Hepatocyte (in vitro differentiated cells): ENCODE measurements at regions not wholly inside any gene's neighbourhood (a gene's known extent, or its start where the extent isn't known, plus 50 kb on each side); places are given as distances from the start of the nearest gene placed in this dataset.

Experiments
- DNase-seq: peaks from one replicate; pipeline ENCODE4 v3.0.0-alpha.2; 2016; ENCODE audit warnings: low spot score
- H2AFZ ChIP-seq: fragments of 200-600 bp; sonication (generic); 2 replicates; pipeline ENCODE4 v1.6.0; 2016; ENCODE audit warnings: antibody characterized with exemption, mild to moderate bottlenecking
- H3K27ac ChIP-seq: fragments of 200-600 bp; sonication (generic); 2 replicates; pipeline ENCODE4 v1.5.1; 2016; ENCODE audit warnings: mild to moderate bottlenecking
- H3K27me3 ChIP-seq: fragments of 200-600 bp; sonication (generic); 2 replicates; pipeline ENCODE4 v1.6.1; 2016
- H3K36me3 ChIP-seq: fragments of 200-600 bp; sonication (generic); replicated peaks from 2 replicates; pipeline ENCODE4 v1.5.1; 2016; ENCODE audit warnings: low read depth; ENCODE audit not compliant: insufficient read depth
- H3K4me1 ChIP-seq: fragments of 200-600 bp; sonication (generic); 2 replicates; pipeline ENCODE4 v1.5.1; 2016; ENCODE audit warnings: mild to moderate bottlenecking, moderate library complexity; ENCODE audit not compliant: insufficient read depth
- H3K4me2 ChIP-seq: fragments of 200-600 bp; sonication (generic); 2 replicates; pipeline ENCODE4 v1.6.0; 2016
- H3K4me3 ChIP-seq: fragments of 200-600 bp; sonication (generic); 2 replicates; pipeline ENCODE4 v1.5.1; 2016; ENCODE audit warnings: mild to moderate bottlenecking
- H3K79me2 ChIP-seq: fragments of 200-600 bp; sonication (generic); 2 replicates; pipeline ENCODE4 v1.6.0; 2017; ENCODE audit warnings: mild to moderate bottlenecking
- H3K9me2 ChIP-seq: fragments of 200-600 bp; sonication (generic); replicated peaks from 2 replicates; pipeline ENCODE4 v1.6.0; 2017; ENCODE audit warnings: mild to moderate bottlenecking; ENCODE audit not compliant: insufficient read depth
- H3K9me3 ChIP-seq: fragments of 200-600 bp; sonication (generic); 2 replicates; pipeline ENCODE4 v1.5.1; 2016; ENCODE audit warnings: low read depth, mild to moderate bottlenecking
- H4K20me1 ChIP-seq: fragments of 200-600 bp; sonication (generic); 2 replicates; pipeline ENCODE4 v1.6.0; 2016; ENCODE audit warnings: mild to moderate bottlenecking; ENCODE audit not compliant: insufficient read depth, poor library complexity, severe bottlenecking
- CTCF ChIP-seq: fragments of 200-600 bp; sonication (generic); IDR thresholded peaks from 2 replicates; pipeline ENCODE4 v1.5.1; 2016; ENCODE audit warnings: antibody characterized with exemption, mild to moderate bottlenecking; ENCODE audit not compliant: poor library complexity
- EZH2 ChIP-seq: fragments of 200-600 bp; sonication (generic); IDR thresholded peaks from 2 replicates; pipeline ENCODE4 v1.6.1; 2016; ENCODE audit warnings: antibody characterized with exemption, mild to moderate bottlenecking, borderline replicate concordance
- EZH2phosphoT487 ChIP-seq: fragments of 200-600 bp; sonication (generic); IDR thresholded peaks from one replicate; pipeline ENCODE4 v1.6.1; 2018; ENCODE audit warnings: antibody characterized with exemption, mild to moderate bottlenecking, low read depth, moderate library complexity; ENCODE audit not compliant: unreplicated experiment, severe bottlenecking
- WGBS: methylation state at CpG from one replicate; pipeline ENCODE4 v1.1.6; 2016; ENCODE audit warnings: low lambda C conversion rate; ENCODE audit errors: missing lambda C conversion rate; 5-methylcytosine and 5-hydroxymethylcytosine counted together

DNA sequence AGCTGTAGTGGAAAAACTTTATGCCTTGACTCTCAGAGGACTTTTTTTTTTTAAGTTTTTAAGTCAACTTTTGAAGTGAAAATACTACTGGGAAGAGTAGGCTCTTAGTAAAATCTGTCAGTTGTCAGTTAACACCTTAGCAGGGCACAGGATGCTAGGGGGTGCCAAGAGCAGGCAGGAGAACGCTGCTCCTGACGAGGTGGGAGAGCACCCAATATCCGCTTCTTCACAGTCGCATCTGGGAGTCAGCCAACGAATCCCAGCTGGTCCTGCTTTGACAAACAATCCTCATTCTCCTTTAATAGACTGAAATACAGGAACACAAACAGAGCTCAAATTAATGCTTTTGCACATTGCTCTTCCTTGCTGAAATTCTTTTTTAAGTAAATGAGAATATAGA is 709.5 kb upstream of the ACVR2A start:
- no peak for DNase-seq
- H3K36me3 ChIP-seq, result no peaks in the 10 kb centered on the region
- H3K27ac ChIP-seq, result no peak overlapping the region
- no peak overlapping the region for H3K4me2 ChIP-seq
- no peaks in the 10 kb centered on the region for H4K20me1 ChIP-seq
- H2AFZ ChIP-seq, result no peak overlapping the region
- H3K4me3 ChIP-seq, result no peak overlapping the region
- H3K27me3 ChIP-seq, result peaks cover 3% of the 10 kb centered on the region
- no peaks in the 10 kb centered on the region for H3K4me1 ChIP-seq
- H3K9me2 ChIP-seq, result no peaks in the 10 kb centered on the region
- no peaks in the 10 kb centered on the region for H3K9me3 ChIP-seq
- WGBS, result 68% methylated on average over 5 of the region's 5 CpGs
- H3K79me2 ChIP-seq, result no peaks in the 10 kb centered on the region
- TF ChIP-seq CTCF (no peak), EZH2phosphoT487 (no peak), EZH2 (no peak)

- 67% methylated on average over 4 of the region's 4 CpGs for WGBS
- Histone ChIP-seq H2AFZ (no peak overlapping the region), H3K4me2 (no peak overlapping the region), H3K79me2 (no peaks in the 10 kb centered on the region), H3K27me3 (peaks cover 7% of the 10 kb centered on the region), H3K9me2 (no peaks in the 10 kb centered on the region), H3K27ac (no peak overlapping the region), H3K4me1 (no peaks in the 10 kb centered on the region), H3K36me3 (no peaks in the 10 kb centered on the region), H3K9me3 (no peaks in the 10 kb centered on the region), H4K20me1 (no peaks in the 10 kb centered on the region), H3K4me3 (no peak overlapping the region)
- TF ChIP-seq EZH2phosphoT487 (peak; percentile 89), EZH2 (no peak)
- DNase-seq, result no peak
Observed at GRCh38 chr2:147133286-147133908, 711.4 kb upstream of the ACVR2A start.

DNA sequence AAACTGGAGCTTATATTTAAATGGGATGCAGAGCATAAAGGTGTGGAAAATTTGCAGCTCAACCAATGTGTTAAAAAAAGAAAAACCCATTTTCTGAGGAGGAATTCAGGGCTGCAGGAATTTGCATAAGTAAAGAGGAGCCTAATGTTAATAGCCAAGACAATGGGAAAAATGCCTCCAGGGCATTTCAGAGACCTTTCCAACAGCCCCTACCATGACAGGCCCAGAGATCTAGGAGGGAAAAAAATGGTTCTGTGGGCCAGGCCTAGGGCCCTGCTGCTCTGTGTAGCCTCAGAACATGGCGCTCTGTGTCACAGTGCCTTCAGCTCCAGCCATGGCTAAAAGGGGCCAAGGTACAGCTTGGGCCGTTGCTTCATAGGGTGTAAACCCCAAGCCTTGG is 719.7 kb upstream of the ACVR2A start:
- WGBS, result 95% methylated on average over 2 of the region's 2 CpGs
- TF ChIP-seq CTCF, result no peak
- TF ChIP-seq EZH2, result no peak
- no peak for TF ChIP-seq EZH2phosphoT487
- no peaks in the 10 kb centered on the region for H3K79me2 ChIP-seq

DNA sequence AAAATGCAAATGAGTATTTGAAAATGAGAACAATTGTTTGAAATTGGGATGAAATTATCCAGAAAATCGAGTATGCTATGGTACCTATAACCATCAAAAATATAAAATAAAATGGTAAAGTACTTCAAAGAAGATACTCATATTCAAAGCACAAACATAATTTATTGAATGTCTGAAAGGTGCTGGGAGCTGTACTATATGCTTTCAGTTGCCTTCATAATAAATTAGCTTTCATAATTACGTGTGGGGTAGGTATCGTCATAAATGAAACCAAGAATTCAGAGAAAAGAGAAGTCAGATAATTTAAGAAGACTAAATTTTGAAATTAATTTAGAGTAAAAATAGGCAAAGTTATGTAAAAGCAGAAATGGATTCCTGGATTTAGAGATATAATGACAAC is 721.9 kb upstream of the ACVR2A start:
- Histone ChIP-seq H3K9me3 (no peaks in the 10 kb centered on the region), H2AFZ (no peak overlapping the region), H3K9me2 (no peaks in the 10 kb centered on the region), H3K36me3 (no peaks in the 10 kb centered on the region), H3K4me2 (no peak overlapping the region), H3K27ac (no peak overlapping the region), H3K79me2 (no peaks in the 10 kb centered on the region), H4K20me1 (no peaks in the 10 kb centered on the region), H3K27me3 (no peaks in the 10 kb centered on the region), H3K4me1 (no peaks in the 10 kb centered on the region), H3K4me3 (no peak overlapping the region)
- WGBS, result 84% methylated on average over 3 of the region's 3 CpGs
- DNase-seq, result no peak
- TF ChIP-seq EZH2phosphoT487 (no peak), EZH2 (no peak), CTCF (no peak)

More for the DNA sequence above, 719.7 kb upstream of the ACVR2A start:
- Histone ChIP-seq H3K27me3 (peaks cover 4% of the 10 kb centered on the region), H2AFZ (no peak overlapping the region), H3K4me1 (no peaks in the 10 kb centered on the region), H3K9me2 (no peaks in the 10 kb centered on the region), H3K9me3 (no peaks in the 10 kb centered on the region), H3K36me3 (no peaks in the 10 kb centered on the region), H3K27ac (no peak overlapping the region), H4K20me1 (no peaks in the 10 kb centered on the region), H3K4me3 (no peak overlapping the region), H3K4me2 (no peak overlapping the region)
- no peak for DNase-seq
